Left ventricle myocardium inferior (tissue), 1 donor: ENCODE measurements at regions not wholly inside any gene's neighbourhood (a gene's known extent, or its start where the extent isn't known, plus 50 kb on each side); places are given as distances from the start of the nearest gene placed in this dataset.

Experiments
- DNase-seq: peaks from one replicate; pipeline ENCODE4 v3.0.0-alpha.2; 2020
- H3K27ac ChIP-seq: fragments of 200-600 bp; replicated peaks from 2 replicates; pipeline ENCODE4 v1.8.0; 2021
- H3K27me3 ChIP-seq: fragments of 200-600 bp; 2 replicates; pipeline ENCODE4 v1.8.0; 2021; ENCODE audit warnings: low read depth
- H3K36me3 ChIP-seq: fragments of 200-600 bp; 2 replicates; pipeline ENCODE4 v1.8.0; 2021
- H3K4me1 ChIP-seq: fragments of 200-600 bp; 2 replicates; pipeline ENCODE4 v1.8.0; 2021
- H3K4me3 ChIP-seq: fragments of 200-600 bp; 2 replicates; pipeline ENCODE4 v1.8.0; 2021; ENCODE audit warnings: mild to moderate bottlenecking, moderate library complexity
- H3K9me3 ChIP-seq: fragments of 200-600 bp; replicated peaks from 2 replicates; pipeline ENCODE4 v1.8.0; 2021
- CTCF ChIP-seq: fragments of 200-600 bp; IDR thresholded peaks from 2 replicates; pipeline ENCODE4 v1.8.0; 2021; ENCODE audit warnings: antibody characterized with exemption, mild to moderate bottlenecking, borderline replicate concordance
- intact Hi-C: fragments of 100-400 bp; cut with micrococcal nuclease; formaldehyde crosslinking; loops from one replicate; pipeline ENCODE4 v1.11.0; 2022
- donor health status: DM: no; HTN: yes; CAD: no; lungs with severe emphysema.

GRCh38 chr2:19746137-19746600, 155.6 kb downstream of the TTC32 start:
- no peak for TF ChIP-seq CTCF
- H3K4me1 ChIP-seq, result peaks cover 12% of the 10 kb centered on the region
- no peaks in the 10 kb centered on the region for H3K27me3 ChIP-seq
- DNase-seq, result no peak
- no peak overlapping the region for H3K27ac ChIP-seq
- no peaks in the 10 kb centered on the region for H3K9me3 ChIP-seq
- intact Hi-C loops, result no loop called here
- H3K36me3 ChIP-seq, result no peaks in the 10 kb centered on the region
- H3K4me3 ChIP-seq, result no peak overlapping the region

- Histone ChIP-seq H3K27me3 (no peaks in the 10 kb centered on the region), H3K9me3 (no peaks in the 10 kb centered on the region), H3K4me1 (peaks cover 12% of the 10 kb centered on the region), H3K36me3 (no peaks in the 10 kb centered on the region), H3K4me3 (no peak overlapping the region), H3K27ac (no peak overlapping the region)
- no peak for DNase-seq
- no peak for TF ChIP-seq CTCF
- intact Hi-C loops, result no loop called here
These were observed 156.3 kb downstream of the TTC32 start for GRCh38 chr2:19745318-19746136.

- no peak for TF ChIP-seq CTCF
- no peak for DNase-seq
- Histone ChIP-seq H3K36me3 (no peaks in the 10 kb centered on the region), H3K27ac (no peak overlapping the region), H3K4me3 (no peak overlapping the region), H3K27me3 (no peaks in the 10 kb centered on the region), H3K4me1 (peaks cover 12% of the 10 kb centered on the region), H3K9me3 (no peaks in the 10 kb centered on the region)
- intact Hi-C loops, result no loop called here
These were observed 157.2 kb downstream of the TTC32 start for GRCh38 chr2:19744456-19745199.

- no peaks in the 10 kb centered on the region for H3K36me3 ChIP-seq
- no peak overlapping the region for H3K4me3 ChIP-seq
- TF ChIP-seq CTCF, result no peak
- no peaks in the 10 kb centered on the region for H3K9me3 ChIP-seq
- H3K27me3 ChIP-seq, result no peaks in the 10 kb centered on the region
- DNase-seq, result no peak
- intact Hi-C loops, result no loop called here
- peaks cover 12% of the 10 kb centered on the region for H3K4me1 ChIP-seq
- H3K27ac ChIP-seq, result no peak overlapping the region
These were observed 158.1 kb downstream of the TTC32 start for GRCh38 chr2:19743641-19744040.

- intact Hi-C loops, result no loop called here
- Histone ChIP-seq H3K36me3 (no peaks in the 10 kb centered on the region), H3K27me3 (no peaks in the 10 kb centered on the region), H3K4me1 (peaks cover 16% of the 10 kb centered on the region), H3K4me3 (no peak overlapping the region), H3K27ac (no peak overlapping the region), H3K9me3 (no peaks in the 10 kb centered on the region)
- TF ChIP-seq CTCF, result no peak
- no peak for DNase-seq
These were observed 158.9 kb downstream of the TTC32 start for GRCh38 chr2:19742872-19743271.
